IMR-90 (cell line): ENCODE measurements at regions not wholly inside any gene's neighbourhood (a gene's known extent, or its start where the extent isn't known, plus 50 kb on each side); places are given as distances from the start of the nearest gene placed in this dataset.

Source experiments
- ATAC-seq: fragments of 200-7000 bp; cut with Tn5 transposase; 2 replicates; pipeline ENCODE4 v1.9.1; 2020; ENCODE audit warnings: low read depth, mild to moderate bottlenecking, moderate library complexity
- BruUV-seq: library from RNA; stranded (reverse); fragments of 400-500 nt; replicated peaks from 2 replicates; lab custom pipeline; 2021; lab: Mats Ljungman, UMichigan
- CTCF ChIA-PET: fragments of 300-600 bp; formaldehyde crosslinking; extraction: SDS; loops from one replicate; lab custom pipeline; 2021; ENCODE audit warnings: antibody characterized with exemption; lab: Yijun Ruan, JAX
- POLR2A ChIA-PET: fragments of 300-600 bp; sonication (Branson Sonifier 250); formaldehyde crosslinking; loops from one replicate; lab custom pipeline; 2022; ENCODE audit warnings: antibody characterized with exemption; ENCODE audit not compliant: unreplicated experiment; lab: Charles Lee
- DNase-seq: peaks from one replicate; pipeline ENCODE4 v3.0.0; 2013
- H2AFZ ChIP-seq: replicated peaks from 2 replicates; pipeline ENCODE3; 2013; ENCODE audit warnings: low read length, mild to moderate bottlenecking; ENCODE audit not compliant: poor library complexity
- H2AK5ac ChIP-seq: 2 replicates; pipeline ENCODE4 v1.6.1; 2013; ENCODE audit warnings: low read depth, low read length, inconsistent platforms
- H2AK9ac ChIP-seq: replicated peaks from 2 replicates; pipeline ENCODE3; 2013; ENCODE audit warnings: mild to moderate bottlenecking, low read depth, low read length, moderate library complexity; ENCODE audit not compliant: poor library complexity
- H2BK120ac ChIP-seq: 2 replicates; pipeline ENCODE4 v1.6.1; 2013; ENCODE audit warnings: low read depth, low read length, inconsistent platforms
- H2BK15ac ChIP-seq: 3 replicates; pipeline ENCODE4 v1.6.1; 2013; ENCODE audit warnings: low read depth, low read length, inconsistent platforms
- H2BK20ac ChIP-seq: 2 replicates; pipeline ENCODE4 v1.6.1; 2013; ENCODE audit warnings: low read depth, mild to moderate bottlenecking, inconsistent platforms, low read length, moderate library complexity
- H2BK5ac ChIP-seq: 2 replicates; pipeline ENCODE4 v1.6.1; 2013; ENCODE audit warnings: mild to moderate bottlenecking, low read depth, low read length, inconsistent platforms; ENCODE audit not compliant: poor library complexity, severe bottlenecking
- H3K14ac ChIP-seq: replicated peaks from 2 replicates; pipeline ENCODE4 v1.6.1; 2013; ENCODE audit warnings: low read depth, low read length, inconsistent platforms
- H3K18ac ChIP-seq: 2 replicates; pipeline ENCODE4 v1.6.1; 2013; ENCODE audit warnings: low read depth, low read length, control low read depth
- H3K23ac ChIP-seq: 2 replicates; pipeline ENCODE4 v1.6.1; 2013; ENCODE audit warnings: low read depth, low read length, inconsistent platforms
- H3K27ac ChIP-seq: 2 replicates; pipeline ENCODE4 v1.5.1; 2013; ENCODE audit warnings: mild to moderate bottlenecking, control low read depth, low read length; ENCODE audit not compliant: insufficient read depth
- H3K27me3 ChIP-seq: 2 replicates; pipeline ENCODE4 v1.6.1; 2013; ENCODE audit warnings: low read length; ENCODE audit not compliant: control insufficient read depth, insufficient read depth
- H3K36me3 ChIP-seq: 2 replicates; pipeline ENCODE4 v1.6.1; 2013; ENCODE audit warnings: low read length, mixed read lengths; ENCODE audit not compliant: control insufficient read depth, insufficient read depth
- H3K4ac ChIP-seq: 2 replicates; pipeline ENCODE4 v1.6.1; 2013; ENCODE audit warnings: low read depth, low read length, inconsistent platforms
- H3K4me1 ChIP-seq: 2 replicates; pipeline ENCODE4 v1.6.1; 2013; ENCODE audit warnings: low read length, mixed read lengths; ENCODE audit not compliant: control insufficient read depth, insufficient read depth
- H3K4me2 ChIP-seq: 2 replicates; pipeline ENCODE4 v1.6.1; 2013; ENCODE audit warnings: low read depth, mild to moderate bottlenecking, control low read depth, low read length, moderate library complexity
- H3K4me3 ChIP-seq: 2 replicates; pipeline ENCODE4 v1.5.1; 2013; ENCODE audit warnings: low read depth, mild to moderate bottlenecking, control low read depth, low read length, moderate library complexity; ENCODE audit not compliant: insufficient read depth
- H3K56ac ChIP-seq: 2 replicates; pipeline ENCODE4 v1.6.1; 2013; ENCODE audit warnings: low read length, inconsistent platforms; ENCODE audit not compliant: insufficient read depth; ENCODE audit errors: extremely low read depth
- H3K79me1 ChIP-seq, 2 experiments: 2 replicates each; pipeline ENCODE4 v1.6.1; 2013; ENCODE audit warnings: low read length in 2 of 2, inconsistent platforms in 1 of 2, low read depth in 1 of 2
- H3K9ac ChIP-seq: 2 replicates; pipeline ENCODE4 v1.6.1; 2013; ENCODE audit warnings: low read depth, low read length, control low read depth
- H3K9me1 ChIP-seq: 2 replicates; pipeline ENCODE4 v1.6.1; 2013; ENCODE audit warnings: low read length, inconsistent platforms; ENCODE audit not compliant: insufficient read depth
- H3K9me3 ChIP-seq: 2 replicates; pipeline ENCODE4 v1.6.1; 2013; ENCODE audit warnings: low read length; ENCODE audit not compliant: control insufficient read depth, insufficient read depth
- H4K20me1 ChIP-seq: 2 replicates; pipeline ENCODE4 v1.6.1; 2013; ENCODE audit warnings: low read length, inconsistent platforms; ENCODE audit not compliant: insufficient read depth
- H4K5ac ChIP-seq: 2 replicates; pipeline ENCODE4 v1.6.1; 2013; ENCODE audit warnings: mild to moderate bottlenecking, low read depth, low read length, control low read depth
- H4K8ac ChIP-seq, 2 experiments: 2 replicates each; pipeline ENCODE4 v1.6.1; 2013; ENCODE audit warnings: low read depth in 2 of 2, low read length in 2 of 2, control low read depth in 1 of 2, inconsistent platforms in 1 of 2
- H4K91ac ChIP-seq: 2 replicates; pipeline ENCODE4 v1.6.1; 2013; ENCODE audit warnings: low read depth, low read length, inconsistent platforms; ENCODE audit not compliant: insufficient read depth
- BHLHE40 ChIP-seq: fragments of 150-350 bp; IDR thresholded peaks from 2 replicates; pipeline ENCODE4 v1.6.1; 2016; ENCODE audit warnings: mild to moderate bottlenecking, low read depth, low read length
- CEBPB ChIP-seq: IDR thresholded peaks from 2 replicates; pipeline ENCODE4 v1.6.1; 2012; ENCODE audit warnings: low read depth, low read length, improper control_type of control experiment
- CHD1 ChIP-seq: IDR thresholded peaks from 2 replicates; pipeline ENCODE4 v1.6.1; 2012; ENCODE audit warnings: low read depth, low read length, improper control_type of control experiment
- CTCF ChIP-seq: conservative IDR thresholded peaks from 2 replicates; pipeline ENCODE4 v1.5.1; 2012; ENCODE audit warnings: mild to moderate bottlenecking, low read depth, low read length, improper control_type of control experiment
- ELK1 ChIP-seq: fragments of 150-350 bp; IDR thresholded peaks from 2 replicates; pipeline ENCODE4 v1.6.1; 2016; ENCODE audit warnings: low read depth, mild to moderate bottlenecking, low read length, moderate library complexity, borderline replicate concordance
- FOS ChIP-seq: fragments of 150-350 bp; IDR thresholded peaks from 2 replicates; pipeline ENCODE4 v1.6.1; 2016; ENCODE audit warnings: low read depth, low read length
- MAFK ChIP-seq: IDR thresholded peaks from 2 replicates; pipeline ENCODE4 v1.6.1; 2012; ENCODE audit warnings: low read depth, low read length, improper control_type of control experiment
- MAZ ChIP-seq: IDR thresholded peaks from 2 replicates; pipeline ENCODE4 v1.6.1; 2012; ENCODE audit warnings: low read depth, mild to moderate bottlenecking, low read length, improper control_type of control experiment, moderate library complexity, borderline replicate concordance
- MXI1 ChIP-seq: IDR thresholded peaks from 2 replicates; pipeline ENCODE4 v1.6.1; 2012; ENCODE audit warnings: low read depth, mild to moderate bottlenecking, low read length, moderate library complexity, borderline replicate concordance
- NFE2L2 ChIP-seq: fragments of 150-350 bp; IDR thresholded peaks from 2 replicates; pipeline ENCODE4 v1.6.1; 2016; ENCODE audit warnings: low read depth, mild to moderate bottlenecking, low read length
- POLR2A ChIP-seq: IDR thresholded peaks from 2 replicates; pipeline ENCODE4 v1.6.1; 2012; ENCODE audit warnings: mild to moderate bottlenecking, low read depth, low read length
- RAD21 ChIP-seq: IDR thresholded peaks from 2 replicates; pipeline ENCODE4 v1.6.1; 2012; ENCODE audit warnings: low read length, improper control_type of control experiment
- RCOR1 ChIP-seq: IDR thresholded peaks from 2 replicates; pipeline ENCODE4 v1.6.1; 2012; ENCODE audit warnings: mild to moderate bottlenecking, low read length, improper control_type of control experiment; ENCODE audit not compliant: insufficient replicate concordance
- RFX5 ChIP-seq: IDR thresholded peaks from 2 replicates; pipeline ENCODE4 v1.8.0; 2012; ENCODE audit warnings: low read depth, mild to moderate bottlenecking, low read length, moderate library complexity
- SMC3 ChIP-seq: fragments of 150-350 bp; IDR thresholded peaks from 2 replicates; pipeline ENCODE4 v1.6.1; 2016; ENCODE audit warnings: low read depth, mild to moderate bottlenecking, antibody characterized with exemption, low read length, moderate library complexity
- WGBS, 2 experiments: methylation state at CpG; one replicate each; pipeline versions ENCODE4 v1.1.5 to v1.1.7; 2013; ENCODE audit warnings: missing lambda C conversion rate in 2 of 2; ENCODE audit not compliant: insufficient read length in 1 of 2; ENCODE audit errors: extremely low coverage in 2 of 2; 5-methylcytosine and 5-hydroxymethylcytosine counted together
- dilution Hi-C: fragments of 300-500 bp; cut with HindIII; formaldehyde crosslinking; loops from one replicate; pipeline ENCODE4 v1.14.3; 2018; ENCODE audit warnings: low sequenced_read_pairs; ENCODE audit not compliant: unreplicated experiment
- in situ Hi-C: fragments of 300-500 bp; cut with MboI; formaldehyde crosslinking; loops from 3 replicates; pipeline ENCODE4 v1.14.3; 2019; ENCODE audit warnings: low sequenced_read_pairs, inconsistent platforms, mixed read lengths
- intact Hi-C: fragments of 100-400 bp; cut with micrococcal nuclease; formaldehyde crosslinking; loops from 2 replicates; pipeline ENCODE4 v1.10.0; 2022
- TF ChIP-seq, protein P1 (sequence below): fragments of 150-350 bp; IDR thresholded peaks from 2 replicates; pipeline ENCODE4 v1.6.1; 2017; ENCODE audit warnings: mild to moderate bottlenecking, antibody characterized with exemption, low read length, low read depth

GRCh38 chr10:56805022-56805421 lies 444.0 kb upstream of the ZWINT start:
- ATAC-seq (no peak), DNase-seq (no peak)
- no peaks in the 10 kb centered on the region for H3K27me3 ChIP-seq
- H3K18ac ChIP-seq, result no peak overlapping the region
- H2AK9ac ChIP-seq, result no peak overlapping the region
- TF ChIP-seq, protein P1, sequence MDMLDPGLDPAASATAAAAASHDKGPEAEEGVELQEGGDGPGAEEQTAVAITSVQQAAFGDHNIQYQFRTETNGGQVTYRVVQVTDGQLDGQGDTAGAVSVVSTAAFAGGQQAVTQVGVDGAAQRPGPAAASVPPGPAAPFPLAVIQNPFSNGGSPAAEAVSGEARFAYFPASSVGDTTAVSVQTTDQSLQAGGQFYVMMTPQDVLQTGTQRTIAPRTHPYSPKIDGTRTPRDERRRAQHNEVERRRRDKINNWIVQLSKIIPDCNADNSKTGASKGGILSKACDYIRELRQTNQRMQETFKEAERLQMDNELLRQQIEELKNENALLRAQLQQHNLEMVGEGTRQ, result no peak
- no peak for TF ChIP-seq ELK1
- no peak for TF ChIP-seq SMC3
- no peak for TF ChIP-seq RFX5
- TF ChIP-seq MAZ, result no peak
- no peak for TF ChIP-seq BHLHE40
- no peak for TF ChIP-seq CTCF
- no peak for TF ChIP-seq FOS
- TF ChIP-seq POLR2A, result no peak
- no peak for TF ChIP-seq NFE2L2
- TF ChIP-seq CHD1, result no peak
- no peak for TF ChIP-seq MAFK
- no peak for TF ChIP-seq CEBPB
- TF ChIP-seq RAD21, result no peak
- TF ChIP-seq RCOR1, result no peak
- no peak for TF ChIP-seq MXI1
- H2BK120ac ChIP-seq, result no peak overlapping the region
- no peak overlapping the region for H3K4me3 ChIP-seq
- WGBS, 2 experiments, result no CpG with 5 or more reads among the region's 1 CpG
- no peaks in the 10 kb centered on the region for H4K20me1 ChIP-seq
- dilution Hi-C loops (no loop called here), intact Hi-C loops (no loop called here), in situ Hi-C loops (no loop called here)
- H3K9me1 ChIP-seq, result no peaks in the 10 kb centered on the region
- ChIA-PET CTCF (no interaction called here), POLR2A (no interaction called here)
- no peak overlapping the region for H4K91ac ChIP-seq
- H3K79me1 ChIP-seq, result no peaks in the 10 kb centered on the region
- no peak overlapping the region for H4K8ac ChIP-seq
- H3K36me3 ChIP-seq, result no peaks in the 10 kb centered on the region
- H3K9me3 ChIP-seq, result peaks cover 10% of the 10 kb centered on the region
- no peak overlapping the region for H2BK5ac ChIP-seq
- no peak overlapping the region for H2BK20ac ChIP-seq
- no peaks in the 10 kb centered on the region for H3K4me1 ChIP-seq
- no peak overlapping the region for H4K5ac ChIP-seq
- no peak overlapping the region for H3K23ac ChIP-seq
- no peak overlapping the region for H3K27ac ChIP-seq
- H2AK5ac ChIP-seq, result no peak overlapping the region
- BruUV-seq, result no TSS peak
- H3K9ac ChIP-seq, result no peak overlapping the region
- H3K56ac ChIP-seq, result no peak overlapping the region
- no peak overlapping the region for H3K14ac ChIP-seq
- H2BK15ac ChIP-seq, result no peak overlapping the region
- H2AFZ ChIP-seq, result no peak overlapping the region
- H3K4me2 ChIP-seq, result no peak overlapping the region
- no peak overlapping the region for H3K4ac ChIP-seq
